8988T (cell line): ENCODE measurements at regions not wholly inside any gene's neighbourhood (a gene's known extent, or its start where the extent isn't known, plus 50 kb on each side); places are given as distances from the start of the nearest gene placed in this dataset.

Experiments used
- DNase-seq: peaks from one replicate; pipeline ENCODE4 v3.0.0; 2011

GRCh38 chr12:77617818-77618217 lies 212.9 kb upstream of the NAV3 start:
- no peak for DNase-seq

- no peak for DNase-seq
Measured at GRCh38 chr12:77615332-77615731, 215.4 kb upstream of the NAV3 start.

GRCh38 chr12:77613411-77613810 lies 217.3 kb upstream of the NAV3 start:
- no peak for DNase-seq

- no peak for DNase-seq
Measured at GRCh38 chr12:77610446-77610845, 220.2 kb upstream of the NAV3 start.

- DNase-seq, result no peak
Measured at GRCh38 chr12:77609016-77609415, 221.7 kb upstream of the NAV3 start.

- DNase-seq, result no peak
Measured at GRCh38 chr12:77608271-77608824, 222.3 kb upstream of the NAV3 start.

GRCh38 chr12:77606348-77606747 lies 224.3 kb upstream of the NAV3 start:
- DNase-seq, result no peak

- no peak for DNase-seq
Measured at GRCh38 chr12:77603946-77604345, 226.7 kb upstream of the NAV3 start.

GRCh38 chr12:77601069-77601468 lies 229.6 kb upstream of the NAV3 start:
- no peak for DNase-seq

- DNase-seq, result no peak
Measured at GRCh38 chr12:77600468-77600843, 230.2 kb upstream of the NAV3 start.

GRCh38 chr12:77599782-77600467 lies 230.8 kb upstream of the NAV3 start:
- no peak for DNase-seq

- no peak for DNase-seq
Measured at GRCh38 chr12:77594366-77594765, 236.3 kb upstream of the NAV3 start.

GRCh38 chr12:77592836-77593235 lies 237.9 kb upstream of the NAV3 start:
- no peak for DNase-seq

GRCh38 chr12:77591959-77592743 lies 238.5 kb upstream of the NAV3 start:
- DNase-seq, result no peak

GRCh38 chr12:77590306-77590705 lies 240.4 kb upstream of the NAV3 start:
- no peak for DNase-seq

GRCh38 chr12:77584860-77585259 lies 245.8 kb upstream of the NAV3 start:
- no peak for DNase-seq

GRCh38 chr12:77578466-77579220 lies 252.1 kb upstream of the NAV3 start:
- DNase-seq, result no peak

- DNase-seq, result no peak
Measured at GRCh38 chr12:77577791-77578190, 252.9 kb upstream of the NAV3 start.

GRCh38 chr12:77575376-77575919 lies 255.2 kb upstream of the NAV3 start:
- DNase-seq, result no peak

GRCh38 chr12:77572371-77572770 lies 258.3 kb upstream of the NAV3 start:
- no peak for DNase-seq

- no peak for DNase-seq
Measured at GRCh38 chr12:77571768-77572167, 258.9 kb upstream of the NAV3 start.

GRCh38 chr12:77571127-77571526 lies 259.6 kb upstream of the NAV3 start:
- DNase-seq, result no peak

GRCh38 chr12:77569876-77570275 lies 260.8 kb upstream of the NAV3 start:
- DNase-seq, result no peak
